ENCODE measurements at regions not wholly inside any gene's neighbourhood (a gene's known extent, or its start where the extent isn't known, plus 50 kb on each side); places are given as distances from the start of the nearest gene placed in this dataset.

DNA sequence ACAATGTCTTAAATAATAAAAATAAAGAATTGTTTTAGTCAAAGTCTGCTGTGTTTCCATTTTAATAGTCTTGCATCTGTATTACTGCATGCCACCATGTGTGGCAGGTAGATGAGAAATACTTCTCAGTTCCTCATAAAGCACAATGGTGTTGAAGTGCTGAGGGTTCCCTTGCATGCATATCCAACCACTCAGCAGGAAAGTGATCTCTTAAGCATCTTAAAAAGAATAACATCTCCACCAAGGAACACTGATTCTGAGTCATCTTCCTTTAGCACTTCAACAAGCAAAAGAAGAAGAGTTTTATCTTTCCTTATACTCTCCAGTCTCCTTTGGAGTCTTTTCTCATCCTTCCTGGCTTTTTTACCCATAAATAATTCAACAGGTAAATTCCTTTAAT, 602.0 kb downstream of the TBL1XR1 start:
- no peak for DNase-seq (ENCODE audit: low read depth)
- no peak overlapping the region for H3K4me3 ChIP-seq (ENCODE audit: low read length)
- TF ChIP-seq, protein P1, sequence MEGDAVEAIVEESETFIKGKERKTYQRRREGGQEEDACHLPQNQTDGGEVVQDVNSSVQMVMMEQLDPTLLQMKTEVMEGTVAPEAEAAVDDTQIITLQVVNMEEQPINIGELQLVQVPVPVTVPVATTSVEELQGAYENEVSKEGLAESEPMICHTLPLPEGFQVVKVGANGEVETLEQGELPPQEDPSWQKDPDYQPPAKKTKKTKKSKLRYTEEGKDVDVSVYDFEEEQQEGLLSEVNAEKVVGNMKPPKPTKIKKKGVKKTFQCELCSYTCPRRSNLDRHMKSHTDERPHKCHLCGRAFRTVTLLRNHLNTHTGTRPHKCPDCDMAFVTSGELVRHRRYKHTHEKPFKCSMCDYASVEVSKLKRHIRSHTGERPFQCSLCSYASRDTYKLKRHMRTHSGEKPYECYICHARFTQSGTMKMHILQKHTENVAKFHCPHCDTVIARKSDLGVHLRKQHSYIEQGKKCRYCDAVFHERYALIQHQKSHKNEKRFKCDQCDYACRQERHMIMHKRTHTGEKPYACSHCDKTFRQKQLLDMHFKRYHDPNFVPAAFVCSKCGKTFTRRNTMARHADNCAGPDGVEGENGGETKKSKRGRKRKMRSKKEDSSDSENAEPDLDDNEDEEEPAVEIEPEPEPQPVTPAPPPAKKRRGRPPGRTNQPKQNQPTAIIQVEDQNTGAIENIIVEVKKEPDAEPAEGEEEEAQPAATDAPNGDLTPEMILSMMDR (conservative IDR thresholded peaks at IDR 0.05; ENCODE audit: low read depth, low read length) = no peak

- no peak for DNase-seq (ENCODE audit: low read depth)
- TF ChIP-seq, protein P1 (conservative IDR thresholded peaks at IDR 0.05; ENCODE audit: low read depth, low read length) = no peak
- no peak overlapping the region for H3K4me3 ChIP-seq (ENCODE audit: low read length)
These were observed 606.6 kb downstream of the TBL1XR1 start for GRCh38 chr3:176590722-176591121.

- TF ChIP-seq, protein P1 (conservative IDR thresholded peaks at IDR 0.05; ENCODE audit: low read depth, low read length) = no peak
- DNase-seq (ENCODE audit: low read depth) = no peak
- no peak overlapping the region for H3K4me3 ChIP-seq (ENCODE audit: low read length)
These were observed 610.2 kb downstream of the TBL1XR1 start for GRCh38 chr3:176587089-176587488.

GRCh38 chr3:176584413-176585176, 612.7 kb downstream of the TBL1XR1 start:
- TF ChIP-seq, protein P1 (conservative IDR thresholded peaks at IDR 0.05; ENCODE audit: low read depth, low read length) = no peak
- H3K4me3 ChIP-seq (ENCODE audit: low read length) = no peak overlapping the region
- no peak for DNase-seq (ENCODE audit: low read depth)

- no peak for DNase-seq (ENCODE audit: low read depth)
- H3K4me3 ChIP-seq (ENCODE audit: low read length) = no peak overlapping the region
- TF ChIP-seq, protein P1 (conservative IDR thresholded peaks at IDR 0.05; ENCODE audit: low read depth, low read length) = no peak
These were observed 613.3 kb downstream of the TBL1XR1 start for GRCh38 chr3:176583956-176584355.

GRCh38 chr3:176581589-176581988, 615.7 kb downstream of the TBL1XR1 start:
- no peak overlapping the region for H3K4me3 ChIP-seq (ENCODE audit: low read length)
- DNase-seq (ENCODE audit: low read depth) = no peak
- TF ChIP-seq, protein P1 (conservative IDR thresholded peaks at IDR 0.05; ENCODE audit: low read depth, low read length) = no peak

GRCh38 chr3:176579711-176580185, 617.5 kb downstream of the TBL1XR1 start:
- DNase-seq (ENCODE audit: low read depth) = no peak
- TF ChIP-seq, protein P1 (conservative IDR thresholded peaks at IDR 0.05; ENCODE audit: low read depth, low read length) = no peak
- no peak overlapping the region for H3K4me3 ChIP-seq (ENCODE audit: low read length)
